Kasumi-1 (cell line): ENCODE measurements at regions not wholly inside any gene's neighbourhood (a gene's known extent, or its start where the extent isn't known, plus 50 kb on each side); places are given as distances from the start of the nearest gene placed in this dataset.
"Not testable (repeated sequence)": the region's sequence is repeated elsewhere in the genome, so short reads cannot be mapped to it uniquely, and the experiment has no call there.

ENCODE experiments used
- DNase-seq, 2 experiments: peaks; one replicate each; lab custom pipeline; 2025; lab: John Stamatoyannopoulos, UW

DNA sequence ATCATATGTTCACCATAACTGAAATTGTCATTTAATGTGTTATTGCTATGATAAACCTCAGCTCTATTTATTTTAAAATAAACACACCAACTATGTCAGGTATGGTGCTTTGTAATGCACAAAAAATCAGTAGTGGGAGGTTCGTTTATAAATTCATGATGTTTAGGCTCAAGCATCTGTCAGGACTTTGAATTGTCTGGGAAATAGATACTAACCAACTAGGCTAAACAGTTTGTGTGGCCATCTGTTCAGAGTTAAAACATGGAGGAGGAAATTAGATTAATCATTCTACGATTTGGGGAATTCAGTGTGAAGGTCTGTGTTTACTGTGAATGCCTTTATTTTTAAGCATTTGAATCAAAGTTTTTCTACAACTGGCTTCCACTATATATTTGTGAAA, 212.6 kb upstream of the FZD8 start:
- no peak for DNase-seq

DNA sequence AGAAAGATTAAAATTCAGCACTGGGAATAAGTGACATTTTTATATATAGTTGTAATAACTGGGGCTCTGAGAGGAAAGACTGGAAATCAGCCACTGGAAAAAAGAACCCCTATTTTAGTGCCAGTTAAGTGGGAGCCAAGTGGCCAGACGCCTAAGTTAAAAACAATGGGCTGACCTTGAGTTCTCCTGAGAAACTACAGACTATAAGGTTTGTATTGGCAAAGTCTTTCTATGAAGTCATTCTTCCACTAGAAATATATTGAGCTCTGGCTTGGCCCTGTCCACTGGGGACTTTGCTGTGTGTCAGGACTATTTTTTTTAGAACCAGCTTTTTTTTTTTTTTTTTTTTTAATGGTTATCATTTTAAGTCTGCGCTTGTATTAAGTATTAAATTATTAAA, 210.6 kb upstream of the FZD8 start:
- no peak for DNase-seq

DNA sequence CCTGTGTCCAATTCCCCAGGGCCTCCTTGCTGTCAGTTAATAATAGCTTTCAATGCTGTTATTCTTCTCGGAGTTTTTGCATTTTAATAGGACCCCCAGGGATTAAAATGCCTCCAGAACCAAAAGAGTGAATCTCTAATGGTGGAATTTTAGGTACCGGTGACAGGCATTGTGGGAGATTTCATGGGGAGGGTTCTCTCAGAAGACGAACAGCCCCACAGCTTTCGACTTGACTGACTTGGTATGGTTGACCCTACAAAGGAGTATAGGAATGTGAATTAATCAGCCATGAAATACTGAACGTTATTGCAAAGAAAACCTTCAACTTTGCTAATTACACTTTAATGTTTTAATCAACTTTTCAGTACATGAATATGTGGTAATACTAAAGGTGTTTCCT, 206.3 kb upstream of the FZD8 start:
- DNase-seq: no peak

DNA sequence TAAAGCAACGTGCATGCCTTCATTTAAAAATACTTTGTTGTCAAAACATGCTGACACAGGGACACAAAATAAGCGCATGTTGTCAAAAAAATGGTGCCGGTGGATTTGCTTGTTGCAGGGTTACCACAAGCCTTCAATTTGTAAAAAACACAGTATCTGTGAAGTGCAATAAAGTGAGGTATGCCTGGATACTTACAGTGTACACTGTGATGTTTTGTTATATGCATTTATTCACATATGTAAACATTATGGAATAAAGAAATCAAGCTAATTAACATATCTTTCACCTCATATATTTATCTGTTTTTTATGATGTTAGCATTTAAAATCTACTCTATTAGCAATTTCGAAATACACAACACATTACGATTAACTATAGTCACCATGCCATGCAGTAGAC, 202.6 kb upstream of the FZD8 start:
- DNase-seq: no peak

DNA sequence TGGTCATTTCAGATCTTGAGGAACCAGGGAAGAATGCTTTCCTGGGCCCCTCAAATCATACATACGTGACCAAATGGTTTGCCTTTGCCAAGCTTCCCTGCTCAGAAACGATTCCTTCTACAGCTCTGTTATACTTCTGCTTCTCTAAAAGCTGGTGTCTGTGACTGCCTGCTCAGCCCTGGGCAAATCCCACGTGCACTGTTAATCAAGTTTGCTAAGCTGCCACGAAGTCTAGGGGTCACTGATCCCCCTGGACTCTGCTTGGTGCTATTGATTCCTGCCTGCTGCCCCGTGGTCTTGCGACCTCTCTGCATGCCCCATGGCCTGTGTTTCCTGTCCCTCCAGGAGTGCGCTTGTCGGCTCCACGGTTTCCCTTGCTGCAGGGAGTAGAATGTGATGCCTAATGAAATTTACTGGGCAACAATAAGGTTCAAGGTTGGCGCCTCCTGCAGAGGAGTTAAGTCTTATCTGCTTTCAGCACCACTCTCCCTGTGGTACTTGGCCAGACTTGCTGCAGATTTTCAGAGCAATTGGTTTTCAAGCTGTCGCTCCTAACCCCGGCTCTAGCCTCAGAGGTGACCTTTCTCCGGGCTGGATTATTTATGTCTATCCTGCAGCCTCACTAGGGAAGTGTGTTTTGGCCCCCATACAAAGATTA, 201.6 kb upstream of the FZD8 start:
- no peak for DNase-seq

DNA sequence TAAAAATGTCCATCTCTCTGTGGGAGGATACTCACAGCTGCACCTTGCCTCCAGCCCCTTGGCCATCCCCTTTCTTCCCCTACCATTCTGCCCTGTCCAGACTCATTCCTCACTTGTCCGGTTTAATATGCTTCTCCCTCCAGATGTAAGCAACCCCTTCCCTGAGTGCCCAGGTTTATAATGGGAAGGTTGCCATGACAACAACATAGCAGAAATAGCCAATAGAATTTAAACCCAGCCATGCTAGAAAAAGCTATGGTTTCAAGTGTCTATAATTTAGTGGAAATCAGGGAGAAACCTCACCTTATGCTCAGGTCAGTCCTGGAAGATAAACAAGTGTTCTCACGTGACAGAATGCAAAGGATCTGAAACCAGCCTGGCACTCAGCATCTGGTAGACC, 196.0 kb upstream of the FZD8 start:
- no peak for DNase-seq

DNA sequence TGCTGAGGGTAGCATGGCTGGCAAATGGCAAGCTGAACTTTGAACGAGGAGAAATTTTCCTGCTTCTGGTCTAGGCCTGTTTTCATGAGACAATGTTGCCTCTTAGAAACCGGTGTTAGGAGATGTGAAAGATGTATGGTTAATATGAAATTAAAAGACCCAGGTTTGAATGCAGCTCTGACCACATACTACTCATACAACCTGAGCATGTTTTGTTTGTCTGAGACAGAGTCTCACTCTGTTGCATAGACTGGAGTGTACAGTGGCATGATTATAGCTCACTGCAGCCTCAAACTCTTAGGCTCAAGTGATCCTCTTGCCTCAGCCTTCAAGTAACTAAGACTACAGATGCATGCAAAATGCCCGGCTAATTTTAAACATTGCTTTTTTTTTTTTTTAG, 193.4 kb upstream of the FZD8 start:
- no peak for DNase-seq

DNA sequence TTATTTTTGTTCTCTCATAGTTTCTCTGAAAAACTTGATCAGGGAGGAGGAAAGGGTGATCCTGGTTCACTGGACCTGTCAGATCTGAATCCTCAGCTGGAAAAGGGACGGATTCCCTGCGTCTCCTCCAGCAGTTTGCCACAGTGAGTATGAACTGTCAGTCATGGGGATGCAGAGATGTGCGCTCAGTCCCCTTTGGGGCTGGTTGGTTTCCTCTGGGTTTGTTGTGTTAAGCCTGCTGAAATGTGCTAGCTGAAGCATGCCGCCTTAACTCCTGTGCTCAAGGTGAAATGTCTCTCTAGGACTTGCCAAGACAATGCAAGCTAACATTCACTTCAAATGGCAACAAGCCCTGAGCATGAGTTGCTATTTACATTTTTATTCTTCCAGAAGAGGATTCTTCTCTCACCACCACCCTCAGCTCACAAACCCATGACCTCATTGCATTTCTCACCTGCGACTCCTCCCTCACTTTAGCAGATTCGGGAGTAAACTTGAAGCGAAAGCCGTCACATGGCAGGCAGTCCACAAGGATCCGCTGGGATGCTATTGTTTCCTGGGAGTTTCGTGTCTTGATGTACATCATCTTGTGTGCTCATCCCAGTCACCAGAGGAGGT, 192.9 kb upstream of the FZD8 start:
- DNase-seq: no peak

DNA sequence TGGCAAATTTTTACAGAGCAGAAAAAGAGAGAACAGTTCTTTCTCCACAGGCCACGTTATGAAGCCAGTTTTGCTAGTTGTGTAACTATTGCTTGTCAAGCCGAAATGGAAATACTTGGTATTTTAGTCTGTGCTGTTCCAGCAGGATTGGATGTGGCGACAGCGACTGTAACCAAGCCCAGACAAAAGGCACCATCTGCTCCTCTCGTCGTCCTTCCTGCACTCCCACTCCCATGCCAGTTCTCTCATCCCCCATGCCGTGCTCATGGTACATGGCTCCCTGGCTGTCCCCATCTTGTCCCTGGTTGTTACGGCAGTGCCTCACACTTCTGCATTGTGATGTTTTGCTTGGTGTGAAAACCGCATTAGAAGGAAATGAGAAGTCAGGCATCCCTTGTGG, 185.7 kb upstream of the FZD8 start:
- no peak for DNase-seq

DNA sequence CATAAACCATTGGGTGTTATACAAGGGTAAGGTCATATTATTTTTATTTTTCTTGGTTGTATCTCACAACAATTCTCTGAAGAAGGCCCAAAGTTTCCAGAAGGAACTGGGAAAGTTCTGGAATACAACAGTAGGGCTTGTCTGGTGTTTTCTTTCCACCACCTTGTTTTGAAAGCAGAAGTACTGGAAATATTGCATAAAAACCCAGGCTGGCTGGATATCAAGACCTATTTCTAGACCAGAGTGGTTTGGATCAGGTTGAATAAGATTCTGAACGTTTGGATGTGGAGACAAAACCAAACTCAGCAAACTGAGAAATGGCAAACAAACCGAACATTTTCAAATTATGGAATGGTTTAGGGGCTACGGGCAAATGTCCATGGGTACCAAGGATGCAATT, 182.6 kb upstream of the FZD8 start:
- no peak for DNase-seq

DNA sequence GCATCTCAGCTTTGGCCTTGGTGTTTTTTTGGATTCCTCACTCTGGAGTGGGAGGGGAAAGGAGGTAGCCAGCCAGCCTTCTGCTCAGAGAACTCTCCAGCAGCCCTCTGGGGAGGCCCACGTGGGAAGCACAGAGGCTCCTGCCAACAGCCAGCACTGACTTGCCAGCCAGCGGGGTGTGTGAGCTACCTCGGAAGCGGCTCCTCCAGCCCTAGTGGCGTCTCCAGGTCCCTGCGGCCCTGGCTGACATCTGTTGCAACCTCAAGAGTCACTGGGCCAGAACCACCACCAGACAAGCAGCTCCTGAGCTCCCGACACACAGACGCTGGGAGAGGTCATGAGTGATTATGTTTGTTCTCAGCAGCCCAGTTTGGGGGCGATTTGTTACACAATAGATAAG, 180.2 kb upstream of the FZD8 start:
- no peak for DNase-seq

DNA sequence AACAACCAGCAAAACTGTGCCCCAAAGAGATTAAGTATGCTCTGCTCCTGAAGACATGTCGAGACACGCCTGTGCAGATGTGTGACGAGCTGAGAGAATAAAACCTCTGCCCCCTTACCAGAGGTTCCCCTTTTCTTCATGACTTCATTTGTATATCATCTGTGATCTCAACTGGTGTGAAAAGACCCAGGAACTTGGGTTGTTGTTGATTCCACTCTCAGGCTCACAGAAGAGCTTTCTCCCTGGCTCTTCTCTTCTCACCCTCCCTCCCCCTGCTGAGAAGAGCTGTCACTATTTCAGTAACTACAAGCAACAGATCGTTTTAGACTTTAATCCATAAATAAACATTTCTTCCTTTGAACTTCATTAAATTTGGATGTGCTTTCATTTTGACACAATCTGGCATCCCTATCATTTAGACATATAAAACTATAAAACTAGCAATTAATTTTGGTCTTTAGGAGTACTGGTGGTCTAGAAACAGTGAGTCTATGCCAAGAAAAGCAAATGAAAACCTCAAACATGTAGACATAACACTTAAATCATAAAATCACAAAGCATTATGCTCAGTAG, 179.3 kb upstream of the FZD8 start:
- DNase-seq: peak in 1 of 2 experiments; percentile 16

DNA sequence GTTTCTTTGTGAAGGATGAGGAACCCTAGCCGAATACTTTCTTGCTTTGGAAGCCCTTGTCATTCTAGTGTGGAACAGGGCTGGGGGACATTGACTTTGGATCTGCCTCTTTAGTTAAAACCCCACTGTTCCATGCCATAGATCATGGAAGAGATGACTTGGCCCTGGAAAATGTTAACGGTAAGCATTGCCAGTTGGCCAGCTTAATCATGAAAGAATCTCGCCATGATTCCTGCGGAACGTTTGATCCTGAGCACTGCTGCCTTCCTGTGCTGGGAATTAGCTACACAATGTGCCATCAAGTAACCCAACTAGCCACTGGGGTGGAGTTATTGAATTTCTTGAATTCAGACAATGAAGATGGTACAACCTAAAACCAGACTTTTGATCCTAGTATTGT, 177.6 kb upstream of the FZD8 start:
- no peak for DNase-seq

DNA sequence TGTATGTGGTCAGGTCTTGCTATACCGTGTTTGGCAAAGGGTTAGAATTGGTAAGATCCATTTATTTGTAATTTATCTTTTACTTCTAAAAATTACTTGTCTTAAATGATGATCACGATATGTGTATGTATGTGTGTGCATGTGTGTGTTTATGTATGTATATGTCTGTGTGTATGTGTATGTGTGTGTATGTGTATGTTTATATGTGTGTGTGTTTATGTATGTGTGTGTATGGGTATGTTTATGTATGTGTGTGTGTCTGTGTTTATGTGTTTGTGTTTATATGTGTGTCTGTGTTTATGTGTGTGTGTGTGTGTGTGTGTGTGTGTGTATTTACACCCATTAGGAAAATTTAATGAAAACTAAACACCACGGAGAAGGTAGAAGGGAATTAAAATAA, 176.9 kb upstream of the FZD8 start:
- no peak for DNase-seq

DNA sequence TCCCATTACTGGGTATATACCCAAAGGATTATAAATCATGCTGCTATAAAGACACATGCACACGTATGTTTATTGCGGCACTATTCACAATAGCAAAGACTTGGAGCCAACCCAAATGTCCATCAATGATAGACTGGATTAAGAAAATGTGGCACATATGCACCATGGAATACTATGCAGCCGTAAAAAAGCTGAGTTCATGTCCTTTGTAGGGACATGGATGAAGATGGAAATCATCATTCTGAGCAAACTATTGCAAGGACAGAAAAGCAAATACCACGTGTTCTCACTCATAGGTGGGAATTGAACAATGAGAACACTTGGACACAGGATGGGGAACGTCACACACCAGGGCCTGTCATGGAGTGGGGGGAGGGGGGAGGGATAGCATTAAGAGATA, 175.0 kb upstream of the FZD8 start:
- DNase-seq: not testable (repeated sequence)

DNA sequence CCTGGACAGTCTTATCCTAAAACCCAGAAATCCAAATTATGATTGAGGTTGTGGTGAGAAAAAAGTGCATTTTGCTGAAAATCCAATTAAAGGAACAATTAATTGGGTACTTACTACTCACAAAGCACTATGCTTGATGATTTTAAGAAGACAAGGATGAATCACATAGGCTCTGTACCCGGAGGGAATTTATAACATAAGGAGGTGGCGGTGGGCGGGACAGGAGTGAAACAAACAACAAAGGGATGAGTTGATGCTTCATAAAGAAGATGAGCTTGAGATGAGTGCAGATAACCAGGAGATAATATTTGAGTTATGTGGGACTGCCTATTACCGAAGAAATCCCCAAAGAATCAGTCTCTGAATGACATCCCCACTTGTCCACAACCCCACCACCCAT, 171.1 kb upstream of the FZD8 start:
- no peak for DNase-seq

DNA sequence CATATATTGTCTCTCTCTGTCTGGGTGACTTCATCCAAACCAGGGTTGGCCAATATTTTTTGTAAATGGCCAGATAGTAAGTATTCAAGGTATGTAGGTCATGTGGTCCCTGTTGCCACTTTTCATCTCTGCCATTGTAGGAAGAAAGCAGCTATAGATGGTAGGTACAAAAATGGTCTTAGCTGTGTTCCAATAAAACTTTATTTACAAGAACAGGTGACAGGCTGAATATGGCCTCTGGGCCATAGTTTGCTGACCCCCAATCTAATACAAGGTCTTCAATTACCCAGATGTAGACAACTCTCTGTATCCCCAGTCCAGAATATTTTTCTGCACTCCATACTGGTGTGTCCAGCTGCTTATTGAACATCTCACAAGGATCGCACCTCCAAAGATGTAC, 166.2 kb upstream of the FZD8 start:
- no peak for DNase-seq

DNA sequence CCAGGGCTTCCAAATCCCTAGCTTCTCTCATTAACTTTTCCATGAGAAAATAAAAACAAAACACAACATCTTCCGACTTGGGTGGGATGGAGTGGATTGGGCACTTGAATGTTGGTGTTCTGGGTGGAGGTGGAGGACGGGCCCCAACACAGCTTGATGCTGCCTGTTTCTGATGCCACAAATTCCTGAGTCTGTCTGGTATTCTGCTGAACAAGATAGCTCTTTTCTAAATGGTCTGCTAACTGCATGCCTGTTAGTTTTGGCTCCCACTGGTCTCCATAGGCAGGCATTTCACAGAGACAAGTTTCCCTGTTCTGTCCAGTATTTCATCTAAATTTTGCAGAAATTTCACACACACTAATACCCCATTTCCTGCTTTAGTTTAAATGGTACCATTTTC, 160.9 kb upstream of the FZD8 start:
- no peak for DNase-seq

DNA sequence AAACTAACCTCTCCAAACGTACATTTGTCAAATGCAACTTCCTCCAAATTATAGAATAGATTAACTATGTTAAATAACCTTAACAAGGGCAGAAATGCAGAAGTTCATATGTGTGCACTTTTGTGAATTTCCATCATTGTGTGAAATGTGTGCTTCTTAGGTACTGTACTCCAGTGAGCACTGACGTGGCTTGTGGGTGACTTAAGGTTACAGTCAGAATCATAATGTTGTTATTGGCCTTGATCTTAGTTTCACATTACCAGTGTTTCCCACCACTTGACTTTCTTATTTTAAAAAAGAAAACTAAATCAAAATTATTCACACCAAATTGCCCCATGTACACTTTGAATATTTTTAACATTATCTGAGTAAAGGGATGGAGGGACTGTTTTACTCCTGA, 155.1 kb upstream of the FZD8 start:
- no peak for DNase-seq

DNA sequence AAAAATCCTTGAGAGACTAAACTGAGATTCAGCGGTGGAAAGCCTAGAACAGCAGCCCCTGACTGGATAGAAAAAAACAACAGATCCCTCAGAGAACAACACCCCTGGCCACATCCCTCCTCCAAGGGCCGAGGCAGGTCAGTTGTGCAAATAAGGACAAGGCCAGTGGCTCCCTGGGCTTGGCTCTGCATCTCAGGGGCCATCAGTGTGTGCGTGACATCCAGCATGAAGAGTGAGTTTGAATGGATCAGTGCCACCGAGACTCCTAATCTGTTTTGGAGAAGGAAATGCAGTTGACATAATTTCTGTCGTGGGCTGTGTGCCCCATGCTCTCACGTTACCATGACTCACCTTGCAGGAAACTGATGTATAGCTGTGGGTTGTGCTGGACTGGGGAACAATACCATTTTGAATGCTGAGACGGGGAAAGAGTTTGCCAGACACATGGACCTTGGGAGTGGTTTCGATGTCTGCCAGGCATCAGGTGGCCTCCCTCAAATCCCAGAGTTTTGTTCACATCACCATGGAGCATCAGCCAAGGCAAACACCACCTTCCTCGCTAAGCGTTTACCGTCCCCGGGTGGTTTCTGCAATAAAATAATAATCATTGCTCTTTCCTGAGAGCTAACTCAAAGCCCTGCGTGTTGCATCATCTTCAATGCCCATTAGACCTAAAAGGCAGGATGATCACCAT, 153.2 kb upstream of the FZD8 start:
- peak; percentile 44 to 49 for DNase-seq

DNA sequence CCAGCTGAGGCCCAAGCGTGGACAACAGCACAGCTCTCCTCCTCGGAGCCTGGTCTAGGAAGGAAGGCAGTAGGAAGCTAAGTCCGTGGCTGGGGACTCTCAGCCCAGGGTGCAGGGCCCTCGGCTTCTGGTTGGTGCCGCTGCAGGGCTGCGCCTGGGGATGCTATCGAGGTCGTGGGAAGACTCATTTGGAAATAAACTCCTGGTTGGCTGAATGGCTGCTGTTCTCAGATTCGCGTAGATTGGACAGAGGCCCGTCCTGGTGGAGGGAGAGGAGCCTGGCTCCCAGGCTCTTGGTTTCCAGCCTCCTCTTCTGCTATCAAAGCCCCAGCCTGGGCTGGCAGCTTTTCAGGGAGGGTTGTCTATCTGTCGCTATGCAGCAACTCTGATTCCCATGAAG, 152.6 kb upstream of the FZD8 start:
- no peak for DNase-seq

DNA sequence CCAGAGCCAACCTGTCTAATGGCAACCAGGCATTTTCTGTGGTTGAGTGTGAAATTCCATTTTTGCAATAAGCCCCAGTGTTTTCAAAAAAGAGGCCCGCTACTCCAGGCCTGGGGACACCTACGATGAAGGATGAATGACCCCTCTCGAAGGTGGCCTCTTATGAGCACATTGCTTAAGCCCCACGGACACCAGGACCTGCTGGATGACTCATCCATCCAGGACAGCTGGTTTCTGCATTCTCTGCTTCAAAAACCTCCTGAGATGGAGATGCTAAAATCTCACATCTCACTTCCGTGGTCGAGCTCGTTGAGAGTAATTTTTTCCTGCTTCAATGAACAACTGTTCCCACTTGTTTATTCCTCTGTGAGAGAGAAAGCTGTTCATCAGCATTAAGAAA, 150.2 kb upstream of the FZD8 start:
- DNase-seq: no peak

DNA sequence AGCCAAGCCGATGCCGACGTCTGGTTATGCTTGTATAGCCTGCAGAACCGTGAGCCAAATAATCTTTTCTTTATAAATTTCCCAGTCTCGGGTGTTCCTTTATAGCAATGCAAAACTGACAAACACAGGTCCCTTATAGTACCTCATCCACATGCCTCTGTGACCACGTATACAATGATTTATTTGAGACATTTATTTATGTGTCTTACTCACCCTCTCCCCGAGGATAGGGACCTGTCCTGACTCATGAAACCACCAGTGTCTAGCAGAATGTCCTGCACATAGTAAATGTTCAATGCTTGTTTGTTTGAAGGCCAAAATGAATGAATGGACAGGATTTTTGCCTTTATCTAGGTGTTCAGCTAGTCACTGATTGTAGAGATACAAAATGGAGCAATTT, 147.9 kb upstream of the FZD8 start:
- no peak for DNase-seq
